ENCODE measurements at regions not wholly inside any gene's neighbourhood (a gene's known extent, or its start where the extent isn't known, plus 50 kb on each side); places are given as distances from the start of the nearest gene placed in this dataset.

- Histone ChIP-seq H3K4me1 (ENCODE audit: insufficient read depth, low read length, poor library complexity, severe bottlenecking) (no peaks in the 10 kb centered on the region), H3K4me3 (ENCODE audit: low read depth, low read length, poor library complexity, severe bottlenecking) (no peak overlapping the region), H3K9me3 (ENCODE audit: low read length) (no peaks in the 10 kb centered on the region), H3K4me2 (ENCODE audit: low read length) (no peak overlapping the region), H3K9me2 (ENCODE audit: insufficient read depth, low read length) (no peaks in the 10 kb centered on the region), H3K79me2 (ENCODE audit: insufficient read depth, low read depth, low read length) (no peaks in the 10 kb centered on the region), H4K20me1 (ENCODE audit: insufficient read depth, low read length) (no peaks in the 10 kb centered on the region), H3K27ac (ENCODE audit: low read depth, low read length, poor library complexity, severe bottlenecking) (no peak overlapping the region), H2AFZ (ENCODE audit: low read length) (no peak overlapping the region), H3K36me3 (ENCODE audit: insufficient read depth, low read length) (no peaks in the 10 kb centered on the region)
- no peak for DNase-seq (ENCODE audit: low spot score)
- POLR2A ChIA-PET: no interaction called here
- TF ChIP-seq EZH2phosphoT487 (IDR thresholded peaks at IDR 0.05; ENCODE audit: borderline replicate concordance, low read depth, low read length): no peak
- TF ChIP-seq, protein P1, sequence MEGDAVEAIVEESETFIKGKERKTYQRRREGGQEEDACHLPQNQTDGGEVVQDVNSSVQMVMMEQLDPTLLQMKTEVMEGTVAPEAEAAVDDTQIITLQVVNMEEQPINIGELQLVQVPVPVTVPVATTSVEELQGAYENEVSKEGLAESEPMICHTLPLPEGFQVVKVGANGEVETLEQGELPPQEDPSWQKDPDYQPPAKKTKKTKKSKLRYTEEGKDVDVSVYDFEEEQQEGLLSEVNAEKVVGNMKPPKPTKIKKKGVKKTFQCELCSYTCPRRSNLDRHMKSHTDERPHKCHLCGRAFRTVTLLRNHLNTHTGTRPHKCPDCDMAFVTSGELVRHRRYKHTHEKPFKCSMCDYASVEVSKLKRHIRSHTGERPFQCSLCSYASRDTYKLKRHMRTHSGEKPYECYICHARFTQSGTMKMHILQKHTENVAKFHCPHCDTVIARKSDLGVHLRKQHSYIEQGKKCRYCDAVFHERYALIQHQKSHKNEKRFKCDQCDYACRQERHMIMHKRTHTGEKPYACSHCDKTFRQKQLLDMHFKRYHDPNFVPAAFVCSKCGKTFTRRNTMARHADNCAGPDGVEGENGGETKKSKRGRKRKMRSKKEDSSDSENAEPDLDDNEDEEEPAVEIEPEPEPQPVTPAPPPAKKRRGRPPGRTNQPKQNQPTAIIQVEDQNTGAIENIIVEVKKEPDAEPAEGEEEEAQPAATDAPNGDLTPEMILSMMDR (conservative IDR thresholded peaks at IDR 0.05; ENCODE audit: low read length): no peak
- intact Hi-C loops (cut with micrococcal nuclease; ENCODE audit: unreplicated experiment): no loop called here
- no TSS peak for BruUV-seq (replicated peaks)
- CTCF ChIA-PET (ENCODE audit: unreplicated experiment): no interaction called here
Measured at GRCh38 chr18:47560723-47561715, 309.6 kb upstream of the SKOR2 start.

GRCh38 chr18:47558110-47558750 lies 306.8 kb upstream of the SKOR2 start:
- Histone ChIP-seq H3K4me2 (ENCODE audit: low read length) (no peak overlapping the region), H4K20me1 (ENCODE audit: insufficient read depth, low read length) (no peaks in the 10 kb centered on the region), H2AFZ (ENCODE audit: low read length) (no peak overlapping the region), H3K27ac (ENCODE audit: low read depth, low read length, poor library complexity, severe bottlenecking) (no peak overlapping the region), H3K9me3 (ENCODE audit: low read length) (no peaks in the 10 kb centered on the region), H3K4me1 (ENCODE audit: insufficient read depth, low read length, poor library complexity, severe bottlenecking) (no peaks in the 10 kb centered on the region), H3K9me2 (ENCODE audit: insufficient read depth, low read length) (no peaks in the 10 kb centered on the region), H3K4me3 (ENCODE audit: low read depth, low read length, poor library complexity, severe bottlenecking) (no peak overlapping the region), H3K36me3 (ENCODE audit: insufficient read depth, low read length) (no peaks in the 10 kb centered on the region), H3K79me2 (ENCODE audit: insufficient read depth, low read depth, low read length) (no peaks in the 10 kb centered on the region)
- TF ChIP-seq, protein P1 (conservative IDR thresholded peaks at IDR 0.05; ENCODE audit: low read length): no peak
- TF ChIP-seq EZH2phosphoT487 (IDR thresholded peaks at IDR 0.05; ENCODE audit: borderline replicate concordance, low read depth, low read length): no peak
- CTCF ChIA-PET (ENCODE audit: unreplicated experiment): no interaction called here
- POLR2A ChIA-PET: no interaction called here
- intact Hi-C loops (cut with micrococcal nuclease; ENCODE audit: unreplicated experiment): no loop called here
- no TSS peak for BruUV-seq (replicated peaks)
- DNase-seq (ENCODE audit: low spot score): peak; percentile 1

- intact Hi-C loops (cut with micrococcal nuclease; ENCODE audit: unreplicated experiment): no loop called here
- no peak overlapping the region for H3K4me3 ChIP-seq (ENCODE audit: low read depth, low read length, poor library complexity, severe bottlenecking)
- H3K9me3 ChIP-seq (ENCODE audit: low read length): no peaks in the 10 kb centered on the region
- CTCF ChIA-PET (ENCODE audit: unreplicated experiment): no interaction called here
- H3K4me2 ChIP-seq (ENCODE audit: low read length): no peak overlapping the region
- no peaks in the 10 kb centered on the region for H3K4me1 ChIP-seq (ENCODE audit: insufficient read depth, low read length, poor library complexity, severe bottlenecking)
- no TSS peak for BruUV-seq (replicated peaks)
- POLR2A ChIA-PET: no interaction called here
- TF ChIP-seq EZH2phosphoT487 (IDR thresholded peaks at IDR 0.05; ENCODE audit: borderline replicate concordance, low read depth, low read length): no peak
- TF ChIP-seq, protein P1 (conservative IDR thresholded peaks at IDR 0.05; ENCODE audit: low read length): no peak
- no peaks in the 10 kb centered on the region for H3K9me2 ChIP-seq (ENCODE audit: insufficient read depth, low read length)
- H3K79me2 ChIP-seq (ENCODE audit: insufficient read depth, low read depth, low read length): no peaks in the 10 kb centered on the region
- H4K20me1 ChIP-seq (ENCODE audit: insufficient read depth, low read length): no peaks in the 10 kb centered on the region
- H2AFZ ChIP-seq (ENCODE audit: low read length): no peak overlapping the region
- no peak overlapping the region for H3K27ac ChIP-seq (ENCODE audit: low read depth, low read length, poor library complexity, severe bottlenecking)
- H3K36me3 ChIP-seq (ENCODE audit: insufficient read depth, low read length): no peaks in the 10 kb centered on the region
- DNase-seq (ENCODE audit: low spot score): no peak
Measured at GRCh38 chr18:47557160-47557559, 305.7 kb upstream of the SKOR2 start.
